PFSK-1 (cell line): ENCODE measurements at regions not wholly inside any gene's neighbourhood (a gene's known extent, or its start where the extent isn't known, plus 50 kb on each side); places are given as distances from the start of the nearest gene placed in this dataset.

ENCODE experiments used
- FOXP2 ChIP-seq: optimal IDR thresholded peaks from 2 replicates; pipeline ENCODE3; 2011; ENCODE audit warnings: borderline replicate concordance, control low read depth, inconsistent platforms; ENCODE audit not compliant: insufficient read depth; ENCODE audit errors: extremely low read length, extremely low read depth
- POLR2AphosphoS5 ChIP-seq: IDR thresholded peaks from 2 replicates; pipeline ENCODE4 v1.6.1; 2012; ENCODE audit warnings: low read depth, mild to moderate bottlenecking, control low read depth, low read length, moderate library complexity
- REST ChIP-seq, 2 experiments: IDR thresholded peaks; 2 replicates each; pipeline versions ENCODE4 v1.6.1 to v1.8.0; 2011 to 2012; ENCODE audit warnings: low read depth in 2 of 2, low read length in 2 of 2, control low read depth in 1 of 2, inconsistent platforms in 1 of 2, mild to moderate bottlenecking in 1 of 2, moderate library complexity in 1 of 2; ENCODE audit not compliant: insufficient read depth in 1 of 2
- SIN3A ChIP-seq: IDR thresholded peaks from 2 replicates; pipeline ENCODE4 v1.6.1; 2012; ENCODE audit warnings: mild to moderate bottlenecking, low read length, moderate library complexity, borderline replicate concordance; ENCODE audit not compliant: insufficient read depth
- TAF1 ChIP-seq: IDR thresholded peaks from 2 replicates; pipeline ENCODE4 v1.6.1; 2012; ENCODE audit warnings: low read length, control low read depth, borderline replicate concordance; ENCODE audit not compliant: insufficient read depth

DNA sequence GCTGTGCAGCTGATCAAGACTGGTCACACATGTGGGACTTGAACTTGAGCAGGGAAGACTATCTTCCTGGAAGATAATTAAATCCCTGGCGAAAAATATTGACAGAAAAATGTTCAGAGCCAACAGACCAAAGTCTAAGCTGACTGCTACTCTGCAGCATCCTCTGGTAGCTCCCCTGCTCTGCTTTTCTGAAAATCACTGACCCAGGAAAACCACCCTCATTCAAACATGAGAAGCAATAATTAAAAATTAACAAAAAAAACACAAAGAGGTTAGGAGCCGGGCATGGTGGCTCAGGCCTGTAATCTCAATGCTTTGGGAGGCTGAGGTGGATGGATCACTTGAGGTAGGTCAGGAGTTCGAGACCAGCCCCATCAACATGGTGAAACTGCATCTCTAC, 151.9 kb downstream of the SCG2 start:
- no peak for TF ChIP-seq FOXP2
- TF ChIP-seq SIN3A = no peak
- TF ChIP-seq TAF1 = no peak
- TF ChIP-seq POLR2AphosphoS5 = no peak
- TF ChIP-seq REST (IDR thresholded peaks at IDR 0.05; ENCODE audit: insufficient read depth in 1 of 2, low read depth in 2 of 2, low read length in 2 of 2) = no peak

DNA sequence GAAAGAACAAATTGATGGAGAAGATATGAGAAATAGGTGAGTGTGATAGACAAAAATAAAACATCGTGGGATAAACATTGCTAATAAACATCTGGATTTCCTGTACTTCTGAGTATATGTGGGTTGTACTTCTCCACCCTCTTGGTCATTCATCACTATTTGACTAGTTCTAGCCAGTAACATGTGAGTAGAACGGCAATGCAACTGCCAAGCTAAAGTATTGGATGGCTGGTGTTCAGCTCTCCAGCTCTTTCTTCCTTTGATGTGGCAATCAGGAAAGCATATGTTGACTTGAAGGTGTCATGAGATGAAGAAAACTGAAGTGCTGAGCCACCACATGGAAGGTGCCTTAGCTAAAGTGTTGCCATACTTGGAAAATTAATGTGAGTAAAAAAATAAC, 144.9 kb downstream of the SCG2 start:
- no peak for TF ChIP-seq POLR2AphosphoS5
- no peak for TF ChIP-seq SIN3A
- TF ChIP-seq FOXP2 = no peak
- no peak for TF ChIP-seq TAF1
- no peak for TF ChIP-seq REST (IDR thresholded peaks at IDR 0.05; ENCODE audit: insufficient read depth in 1 of 2, low read depth in 2 of 2, low read length in 2 of 2)

GRCh38 chr2:223459328-223459939, 142.7 kb downstream of the SCG2 start:
- TF ChIP-seq POLR2AphosphoS5 (no peak), TAF1 (no peak), SIN3A (no peak), FOXP2 (no peak)

DNA sequence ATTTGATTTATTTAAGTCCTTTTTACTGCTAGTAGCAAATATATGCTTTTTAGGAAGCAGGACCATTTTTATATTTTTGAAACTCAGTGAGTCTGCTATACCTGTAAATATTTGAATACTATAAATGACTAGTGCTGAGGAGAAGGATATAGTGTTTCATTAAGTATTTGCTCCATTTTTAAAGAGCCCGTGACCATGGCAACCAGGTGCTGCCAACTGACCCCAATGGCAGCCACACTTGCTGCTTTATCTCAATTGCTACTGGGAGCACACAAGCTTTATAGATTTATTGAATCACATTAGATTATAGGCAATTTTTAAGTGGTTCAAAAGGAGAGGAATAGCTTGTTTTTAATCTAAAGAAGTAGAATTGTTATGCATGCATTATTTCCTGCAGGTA, 142.0 kb downstream of the SCG2 start:
- TF ChIP-seq REST (IDR thresholded peaks at IDR 0.05; ENCODE audit: insufficient read depth in 1 of 2, low read depth in 2 of 2, low read length in 2 of 2) (no peak), SIN3A (no peak), POLR2AphosphoS5 (no peak), TAF1 (no peak), FOXP2 (no peak)

DNA sequence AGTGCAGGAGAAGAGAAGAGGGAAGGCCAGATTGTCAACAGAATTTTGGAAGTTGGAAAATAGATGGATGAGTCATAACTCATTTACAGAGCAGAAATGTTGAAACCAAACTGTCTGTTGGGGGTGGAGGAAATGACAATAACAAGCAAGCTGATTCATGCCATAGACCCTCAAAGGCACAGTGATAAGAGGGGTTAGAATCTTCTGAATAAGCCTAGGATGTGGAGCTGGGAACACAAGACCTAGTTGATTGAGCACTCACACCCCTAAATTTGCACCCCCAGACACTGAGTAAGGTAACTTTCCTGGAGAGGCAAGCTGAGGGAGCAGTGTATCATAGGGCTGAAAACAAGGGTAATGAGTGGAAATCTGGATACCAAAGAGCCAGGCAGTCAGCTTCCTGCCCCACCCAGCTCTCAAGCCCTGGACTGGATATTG, 141.4 kb downstream of the SCG2 start:
- TF ChIP-seq REST (IDR thresholded peaks at IDR 0.05; ENCODE audit: insufficient read depth in 1 of 2, low read depth in 2 of 2, low read length in 2 of 2) = no peak
- TF ChIP-seq POLR2AphosphoS5 = no peak
- no peak for TF ChIP-seq FOXP2
